HPDE6-E6E7 (cell line): ENCODE measurements at regions not wholly inside any gene's neighbourhood (a gene's known extent, or its start where the extent isn't known, plus 50 kb on each side); places are given as distances from the start of the nearest gene placed in this dataset.
"Not testable (repeated sequence)": the region's sequence is repeated elsewhere in the genome, so short reads cannot be mapped to it uniquely, and the experiment has no call there.

Source experiments
- DNase-seq: peaks from one replicate; pipeline ENCODE4 v3.0.0; 2011; ENCODE audit warnings: missing footprints; ENCODE audit errors: extremely low spot score

DNA sequence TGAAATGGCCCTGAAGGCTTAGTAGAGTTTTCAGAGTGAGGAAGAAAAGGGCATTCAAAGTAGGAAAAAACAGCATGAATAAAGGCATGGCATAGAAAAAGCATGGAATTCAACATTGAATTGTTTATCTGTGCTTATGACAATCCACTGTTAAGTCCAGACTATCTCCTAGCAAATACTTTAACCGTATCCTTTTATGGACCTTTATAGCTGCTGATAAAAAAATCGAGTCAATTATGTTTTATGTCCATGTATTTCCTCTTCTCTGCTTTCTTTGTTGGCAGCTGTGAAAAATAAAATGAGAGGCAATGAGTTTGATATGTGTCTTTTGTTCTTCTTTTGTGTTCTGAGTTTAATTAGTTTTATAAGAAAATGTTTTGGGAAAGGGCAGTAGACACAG, 70.4 kb downstream of the TDRD15 start:
- no peak for DNase-seq

- DNase-seq, result no peak
Observed at GRCh38 chr2:21194858-21195271, 71.1 kb downstream of the TDRD15 start.

DNA sequence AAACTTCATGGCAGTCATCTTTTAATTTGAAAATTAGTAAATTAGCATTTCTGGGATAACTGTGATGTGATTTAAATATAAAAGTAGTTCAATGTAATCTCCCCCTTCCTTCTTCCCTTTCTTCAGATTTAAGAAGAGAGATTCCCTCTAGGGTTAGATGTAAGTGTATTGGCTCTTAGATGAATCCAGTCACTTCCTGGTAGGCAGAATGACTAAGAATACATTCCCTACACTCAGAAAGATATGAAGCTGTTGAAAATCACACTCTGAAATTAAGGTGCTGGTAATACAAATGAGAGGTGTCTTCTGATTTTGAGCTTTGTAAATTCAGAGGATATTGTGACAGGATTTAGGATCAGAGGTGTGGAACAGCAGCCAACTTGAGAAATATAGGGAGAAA, 71.6 kb downstream of the TDRD15 start:
- no peak for DNase-seq

- no peak for DNase-seq
Observed at GRCh38 chr2:21198637-21199036, 74.9 kb downstream of the TDRD15 start.

DNA sequence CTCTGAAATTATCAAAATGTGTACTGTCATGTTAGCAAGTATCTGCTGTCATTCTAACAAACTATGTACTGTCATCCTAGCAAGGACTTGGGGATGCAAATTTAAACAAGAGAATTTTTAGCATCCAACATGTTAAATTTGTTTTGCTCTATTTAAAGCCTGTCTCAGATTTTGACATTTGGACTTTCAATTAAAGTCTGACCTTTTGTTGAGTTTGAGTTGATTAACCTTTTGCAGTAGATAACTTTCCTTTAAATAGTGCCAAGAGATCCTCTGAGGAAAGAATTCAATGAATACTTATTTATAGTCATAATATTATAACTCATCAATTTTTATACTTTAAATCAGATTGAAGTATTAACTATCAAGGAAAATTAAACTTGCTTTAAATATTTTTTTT, 80.2 kb downstream of the TDRD15 start:
- DNase-seq, result no peak

GRCh38 chr2:21214085-21214484, 90.3 kb downstream of the TDRD15 start:
- DNase-seq, result not testable (repeated sequence)

- DNase-seq, result no peak
Observed at GRCh38 chr2:21217442-21217841, 93.7 kb downstream of the TDRD15 start.

GRCh38 chr2:21220930-21221329, 97.2 kb downstream of the TDRD15 start:
- no peak for DNase-seq

- no peak for DNase-seq
Observed at GRCh38 chr2:21223618-21224017, 99.8 kb downstream of the TDRD15 start.

DNA sequence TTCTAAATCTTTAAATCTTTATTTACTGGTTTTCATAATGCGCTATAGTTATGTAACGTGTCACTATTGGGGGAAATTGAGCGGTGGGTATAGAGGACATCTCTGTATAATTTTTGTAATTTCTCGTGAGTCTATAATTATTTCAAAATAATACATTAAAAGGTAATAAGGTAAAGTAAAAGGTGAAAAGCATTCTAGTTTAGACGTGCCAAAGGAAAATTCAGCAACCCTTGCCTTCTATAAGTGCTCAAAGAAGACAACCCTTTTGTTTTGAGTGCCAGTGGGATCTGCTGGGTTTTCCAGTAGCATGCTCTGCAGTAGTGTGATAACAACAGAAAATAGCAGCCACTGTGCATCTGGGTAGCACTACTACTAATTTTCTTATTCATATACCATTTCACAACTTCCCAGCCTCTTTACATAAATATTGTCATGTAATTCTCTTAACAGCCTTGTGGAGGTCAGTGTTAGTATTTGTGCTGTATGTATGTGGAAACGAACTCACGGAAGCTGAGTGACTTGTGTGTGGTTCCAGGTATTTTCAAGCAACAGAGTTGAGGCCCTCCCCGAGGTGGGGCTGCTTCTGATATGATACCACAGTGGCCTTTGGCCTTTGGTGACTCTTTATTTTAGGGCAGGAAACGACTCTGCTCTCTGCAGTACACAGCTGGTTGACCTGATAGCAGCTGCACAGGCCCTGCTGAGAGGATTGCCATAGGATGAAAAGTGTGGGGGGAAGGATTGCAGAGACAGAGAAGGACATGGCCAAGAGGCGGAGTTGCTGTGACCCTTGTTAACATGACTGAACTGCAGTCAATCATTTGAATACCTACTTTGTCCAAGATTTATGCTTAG, 104.5 kb downstream of the TDRD15 start:
- no peak for DNase-seq

- no peak for DNase-seq
Observed at GRCh38 chr2:21229302-21229701, 105.5 kb downstream of the TDRD15 start.

DNA sequence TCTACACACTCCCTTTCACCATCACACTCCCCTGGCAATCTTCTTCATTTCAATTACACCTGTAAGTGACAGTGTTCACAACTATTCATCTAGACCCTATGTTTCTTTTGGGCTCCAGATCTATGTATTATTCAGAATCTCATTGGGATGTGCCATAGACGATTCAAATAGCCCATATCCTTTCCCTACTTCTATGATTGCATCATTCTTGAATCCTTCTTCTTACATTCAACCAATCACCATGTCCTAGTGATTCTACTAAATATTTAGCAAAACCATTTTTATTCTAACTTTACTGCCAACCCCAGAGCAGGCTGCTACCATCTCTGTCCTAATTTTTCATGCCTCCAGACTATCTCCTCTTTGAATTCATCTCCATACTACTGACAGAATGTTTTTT, 106.4 kb downstream of the TDRD15 start:
- no peak for DNase-seq

- no peak for DNase-seq
Observed at GRCh38 chr2:21231985-21232384, 108.2 kb downstream of the TDRD15 start.

DNA sequence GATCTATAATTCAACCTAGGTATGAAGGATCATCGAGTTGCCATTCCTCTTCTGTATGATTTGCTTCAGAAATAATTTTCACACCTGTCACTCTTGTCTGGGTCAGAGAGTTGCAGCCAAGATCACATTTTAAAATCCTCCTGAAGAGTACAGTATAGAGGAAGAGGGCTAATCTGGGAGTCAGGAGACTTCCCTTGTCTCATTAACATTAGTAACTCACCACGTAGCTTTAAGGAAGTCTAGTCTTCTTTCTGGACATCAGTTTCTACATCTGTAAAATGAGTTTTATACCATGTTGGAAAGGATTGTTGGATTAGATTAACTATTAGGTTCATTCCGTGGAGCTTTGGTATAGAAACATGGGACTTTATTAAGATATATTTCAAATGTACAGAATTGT, 109.4 kb downstream of the TDRD15 start:
- no peak for DNase-seq

- no peak for DNase-seq
Observed at GRCh38 chr2:21234001-21234400, 110.2 kb downstream of the TDRD15 start.

DNA sequence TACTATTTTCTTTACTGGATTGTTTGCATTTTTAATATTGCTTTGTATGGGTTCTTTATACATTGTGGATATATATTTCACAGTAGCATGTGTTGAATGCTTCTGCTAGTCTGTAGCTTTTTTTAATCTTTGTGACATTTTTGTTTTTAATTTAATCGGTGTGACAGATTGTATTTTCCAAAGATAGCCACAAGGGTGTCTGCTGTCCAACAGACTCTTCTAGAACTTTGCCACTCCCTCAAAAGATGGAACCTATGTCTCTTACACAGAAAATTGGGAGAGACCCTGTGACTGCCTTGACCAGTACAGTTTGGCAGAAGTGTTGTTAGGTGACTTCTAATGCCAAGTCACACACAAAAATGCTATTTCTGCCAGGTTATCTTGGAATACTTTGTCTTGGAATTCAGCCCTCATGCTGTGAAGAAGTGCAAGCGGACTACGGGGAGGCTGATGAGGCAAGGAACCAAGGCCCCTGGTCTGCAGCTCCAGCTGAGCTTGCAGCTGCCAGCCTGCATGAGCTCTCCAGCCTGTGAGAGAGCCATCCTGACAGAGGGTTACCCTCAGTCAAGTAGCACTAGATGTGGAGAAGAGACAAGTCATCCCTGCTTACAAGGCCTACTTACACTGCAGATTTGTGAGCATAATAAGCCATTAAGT, 110.8 kb downstream of the TDRD15 start:
- no peak for DNase-seq

DNA sequence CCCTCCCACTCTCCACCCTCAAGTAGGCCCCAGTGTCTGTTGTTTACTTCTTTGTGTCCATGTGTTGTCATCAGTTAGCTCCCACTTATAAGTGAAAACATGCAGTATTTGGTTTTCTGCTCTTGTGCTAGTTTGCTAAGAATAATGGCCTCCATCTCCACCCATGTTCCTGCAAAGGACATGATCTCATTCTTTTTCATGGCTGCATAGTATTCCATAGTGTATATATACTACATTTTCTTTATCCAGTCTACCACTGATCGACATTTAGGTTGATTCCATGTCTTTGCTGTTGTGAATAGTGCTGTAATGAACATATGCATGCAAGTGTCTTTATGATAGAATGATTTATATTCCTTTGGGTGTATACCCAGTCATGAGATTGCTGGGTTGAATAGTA, 116.0 kb downstream of the TDRD15 start:
- not testable (repeated sequence) for DNase-seq

DNA sequence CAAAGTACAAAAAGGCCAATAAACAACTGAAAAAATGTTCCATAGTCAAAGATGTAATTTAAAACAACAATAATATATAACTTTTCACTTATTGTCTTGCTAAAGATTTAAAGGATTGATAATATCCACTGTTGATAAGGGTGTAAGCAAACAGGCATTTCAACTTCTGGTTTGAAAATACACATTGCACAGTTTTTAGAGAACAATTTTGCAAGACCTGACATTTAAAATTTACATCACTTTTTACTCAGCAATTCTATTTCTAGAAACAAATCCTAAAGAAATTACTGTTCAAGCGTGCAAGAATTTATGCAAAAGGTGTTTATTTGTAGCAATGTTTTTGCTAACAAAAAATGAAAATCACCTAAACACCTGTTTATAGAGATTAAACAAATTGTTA, 120.4 kb downstream of the TDRD15 start:
- DNase-seq, result no peak

DNA sequence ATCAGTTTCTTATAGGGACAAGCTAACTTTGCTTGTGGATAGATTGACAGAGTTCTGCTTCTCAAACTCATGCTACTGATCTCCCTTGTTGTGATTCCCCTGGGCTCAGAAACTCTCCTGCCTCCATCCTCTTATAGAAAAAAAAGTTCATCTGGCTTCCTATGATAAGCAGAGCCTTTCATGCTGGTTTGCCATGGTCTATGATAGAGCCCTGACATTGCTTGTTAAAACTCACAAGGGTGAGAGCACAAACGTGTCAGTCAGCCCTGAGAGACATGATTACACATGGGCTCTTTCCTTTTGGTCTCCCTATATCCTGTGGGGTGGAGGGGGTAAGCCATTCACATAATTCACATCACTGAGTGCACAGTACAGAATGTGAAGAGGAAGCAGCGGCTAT, 121.8 kb downstream of the TDRD15 start:
- no peak for DNase-seq

GRCh38 chr2:21249367-21249766, 125.6 kb downstream of the TDRD15 start:
- no peak for DNase-seq

GRCh38 chr2:21250673-21251072, 126.9 kb downstream of the TDRD15 start:
- DNase-seq, result no peak

DNA sequence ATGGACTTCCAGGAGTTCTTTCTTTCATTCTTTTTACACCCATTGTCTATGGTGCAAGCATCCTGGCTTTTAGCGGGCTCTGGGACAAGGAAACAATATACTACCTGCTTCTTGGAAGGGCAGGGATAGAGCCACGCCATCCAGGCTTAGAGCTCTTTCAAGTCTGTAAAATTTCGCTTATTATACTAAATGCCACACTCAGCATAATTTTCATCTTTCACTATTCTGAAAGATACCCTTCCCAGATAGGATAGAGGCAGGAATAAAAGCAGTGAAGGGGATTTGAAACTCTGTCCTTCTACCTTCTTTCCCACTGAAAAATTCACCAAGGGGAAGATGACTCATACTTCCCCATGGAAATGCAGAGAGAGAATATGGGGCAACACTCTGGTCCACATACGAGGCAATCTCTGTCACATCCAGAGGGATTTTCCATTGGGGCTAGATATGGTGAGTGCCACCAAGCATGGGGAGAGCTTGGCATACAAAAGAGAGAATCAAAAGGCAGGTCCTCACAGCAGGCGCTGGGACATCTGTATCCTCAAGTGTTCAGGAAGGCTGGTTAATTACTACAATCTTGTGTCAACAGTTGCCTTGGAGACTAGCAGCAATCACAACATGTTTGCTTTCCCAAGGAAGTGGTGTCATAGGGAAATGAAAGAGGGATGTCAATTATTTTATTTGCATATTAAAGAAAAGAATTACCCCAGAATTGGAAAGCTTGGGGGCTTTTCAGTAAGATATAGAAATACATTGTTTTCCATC, 127.6 kb downstream of the TDRD15 start:
- DNase-seq, result no peak
